Iris pigment epithelial cell (primary cell): ENCODE measurements at regions not wholly inside any gene's neighbourhood (a gene's known extent, or its start where the extent isn't known, plus 50 kb on each side); places are given as distances from the start of the nearest gene placed in this dataset.

Experiments used
- DNase-seq: peaks from one replicate; pipeline ENCODE4 v3.0.0-alpha.2; 2011; ENCODE audit warnings: low read depth

DNA sequence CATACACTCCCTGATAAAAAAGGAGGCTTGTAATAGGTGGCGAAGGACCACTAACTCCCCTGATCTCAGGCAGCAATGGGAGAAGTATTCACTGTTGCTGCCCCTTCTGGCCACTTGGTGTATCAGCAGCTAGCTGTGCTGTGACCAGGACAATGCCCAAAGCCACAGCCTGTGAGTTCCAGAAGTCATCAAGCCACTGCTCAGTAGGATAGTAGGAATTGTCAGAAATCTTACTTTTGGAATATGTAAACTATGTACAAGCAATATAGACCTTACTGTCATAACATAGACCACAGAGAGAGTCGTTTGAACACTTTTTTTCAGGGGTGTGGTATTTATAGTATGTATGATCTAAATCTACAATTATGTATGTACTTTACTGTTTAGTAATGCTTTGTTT, 248.3 kb upstream of the CAMK1G start:
- DNase-seq = peak; percentile 28

DNA sequence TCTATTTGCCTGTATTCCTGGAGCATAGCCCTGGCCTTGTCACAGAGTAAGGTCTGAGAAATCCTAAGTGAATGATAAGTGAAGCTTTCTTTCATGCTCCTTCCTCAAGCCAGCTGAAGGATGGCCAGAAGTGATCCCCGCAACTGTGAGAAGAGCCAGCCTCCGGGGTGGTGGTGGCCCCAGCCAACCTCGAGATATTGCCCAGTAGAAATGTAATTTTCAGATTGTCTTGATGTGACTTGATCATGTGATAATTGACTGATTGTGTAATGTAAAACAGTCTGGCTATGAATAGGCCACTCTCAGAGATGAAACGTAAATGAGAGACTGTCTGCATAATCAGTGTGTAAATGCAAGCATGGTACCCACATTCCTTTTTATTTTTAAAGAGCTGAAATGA, 242.4 kb upstream of the CAMK1G start:
- no peak for DNase-seq

DNA sequence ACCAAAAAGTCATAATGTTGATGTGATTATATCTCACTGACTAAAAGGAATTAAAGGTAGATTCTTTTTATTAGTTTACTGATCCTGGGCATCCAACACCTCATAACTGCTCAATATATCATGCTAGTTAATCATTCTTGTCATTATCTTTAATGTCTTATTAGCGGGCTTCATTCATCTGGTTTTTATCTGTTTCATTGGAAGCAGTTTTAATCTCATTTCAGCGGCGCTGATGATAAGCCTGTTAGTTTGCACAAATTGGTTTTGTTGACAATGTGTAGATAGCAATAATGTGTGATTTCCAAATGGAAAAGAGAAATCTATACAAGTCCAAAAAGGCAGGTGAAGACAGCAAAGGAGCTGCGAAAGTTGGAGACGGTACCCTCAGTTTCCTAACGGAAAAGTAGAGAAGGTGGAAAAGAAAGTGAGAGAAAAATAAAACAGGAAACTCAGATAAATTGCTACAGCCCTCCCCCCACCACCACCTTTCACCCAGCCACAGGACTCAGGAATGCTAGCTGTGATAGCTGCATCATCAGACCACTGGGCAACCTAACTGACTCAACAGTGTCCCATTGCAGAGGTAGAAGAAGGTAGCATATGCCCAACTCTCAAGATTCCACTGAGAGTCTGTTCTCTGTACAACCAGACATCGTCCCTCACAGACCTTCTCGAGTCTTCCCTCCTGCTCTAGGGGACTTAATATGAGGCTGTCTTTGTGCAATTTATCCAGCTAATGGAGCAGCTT, 241.7 kb upstream of the CAMK1G start:
- DNase-seq = no peak

DNA sequence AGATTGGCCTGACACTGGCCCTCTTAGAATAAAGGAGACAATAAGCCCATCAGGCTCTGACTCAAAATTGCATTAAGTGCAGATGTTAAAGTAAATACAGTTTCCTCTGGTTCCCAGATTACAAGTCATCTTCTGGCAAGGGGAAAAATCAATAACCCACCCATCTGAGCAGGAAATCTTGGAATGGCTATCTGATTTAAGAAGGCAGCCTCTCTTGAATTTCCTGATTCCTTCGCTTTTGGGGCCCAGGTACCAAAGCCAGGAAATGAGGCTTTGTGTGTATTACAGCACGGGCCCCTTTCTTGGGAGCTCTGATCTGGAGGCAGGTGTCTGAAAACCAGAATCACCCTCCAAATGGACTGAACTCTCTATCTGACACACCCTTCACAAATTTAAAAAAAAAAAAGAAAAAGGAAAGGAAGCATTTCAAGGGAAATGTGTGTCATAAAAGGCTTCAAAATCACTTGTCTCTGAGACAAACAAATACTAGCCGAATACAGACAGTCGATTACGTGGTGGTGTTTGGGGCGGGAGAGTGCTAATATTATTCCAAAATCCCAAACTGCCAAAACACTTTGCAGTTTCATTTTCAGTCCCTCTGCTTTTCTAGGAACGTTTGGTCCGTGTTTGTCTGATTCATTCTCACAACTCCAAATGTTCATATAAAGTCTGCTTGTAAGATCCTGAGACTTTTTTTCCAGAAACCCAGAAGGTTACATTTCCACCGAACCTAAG, 240.9 kb upstream of the CAMK1G start:
- DNase-seq = no peak

DNA sequence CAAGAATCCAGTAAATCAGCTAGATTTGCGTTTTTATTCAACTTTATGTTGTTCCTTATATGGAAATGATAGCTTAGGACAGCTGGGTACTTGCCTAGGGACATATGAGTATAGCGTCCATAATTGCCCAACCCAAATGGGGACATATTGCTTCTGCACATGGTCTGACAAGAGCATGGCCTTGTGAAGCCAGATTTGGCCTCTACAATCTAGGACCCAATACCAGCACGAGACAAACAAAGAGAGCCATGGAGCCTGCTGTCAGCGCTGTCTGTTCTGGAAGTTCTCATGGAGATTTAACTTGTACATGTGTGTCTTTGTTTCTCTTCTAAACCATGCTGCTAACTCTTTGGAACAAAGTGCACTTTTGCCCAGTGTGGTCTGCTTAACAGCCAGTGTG, 240.0 kb upstream of the CAMK1G start:
- no peak for DNase-seq

DNA sequence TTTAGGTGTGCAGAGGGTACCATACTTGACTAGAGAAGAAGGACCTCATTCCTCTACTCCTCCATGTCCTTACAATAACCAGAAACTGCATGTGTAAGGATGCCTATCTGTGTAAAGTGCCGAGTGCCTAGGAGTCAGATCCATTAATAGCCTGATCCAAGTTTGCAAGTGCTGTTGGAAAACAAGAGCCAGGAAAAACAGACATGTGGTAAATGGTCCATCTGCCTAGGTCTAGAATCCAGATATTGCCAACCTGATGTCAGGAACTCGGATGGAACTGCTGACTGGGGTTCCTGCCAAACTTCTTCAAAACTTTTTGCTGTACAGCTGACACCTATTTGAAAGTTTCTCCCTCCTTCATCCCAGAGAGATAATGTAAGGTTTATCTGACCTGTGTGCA, 239.4 kb upstream of the CAMK1G start:
- DNase-seq = no peak

DNA sequence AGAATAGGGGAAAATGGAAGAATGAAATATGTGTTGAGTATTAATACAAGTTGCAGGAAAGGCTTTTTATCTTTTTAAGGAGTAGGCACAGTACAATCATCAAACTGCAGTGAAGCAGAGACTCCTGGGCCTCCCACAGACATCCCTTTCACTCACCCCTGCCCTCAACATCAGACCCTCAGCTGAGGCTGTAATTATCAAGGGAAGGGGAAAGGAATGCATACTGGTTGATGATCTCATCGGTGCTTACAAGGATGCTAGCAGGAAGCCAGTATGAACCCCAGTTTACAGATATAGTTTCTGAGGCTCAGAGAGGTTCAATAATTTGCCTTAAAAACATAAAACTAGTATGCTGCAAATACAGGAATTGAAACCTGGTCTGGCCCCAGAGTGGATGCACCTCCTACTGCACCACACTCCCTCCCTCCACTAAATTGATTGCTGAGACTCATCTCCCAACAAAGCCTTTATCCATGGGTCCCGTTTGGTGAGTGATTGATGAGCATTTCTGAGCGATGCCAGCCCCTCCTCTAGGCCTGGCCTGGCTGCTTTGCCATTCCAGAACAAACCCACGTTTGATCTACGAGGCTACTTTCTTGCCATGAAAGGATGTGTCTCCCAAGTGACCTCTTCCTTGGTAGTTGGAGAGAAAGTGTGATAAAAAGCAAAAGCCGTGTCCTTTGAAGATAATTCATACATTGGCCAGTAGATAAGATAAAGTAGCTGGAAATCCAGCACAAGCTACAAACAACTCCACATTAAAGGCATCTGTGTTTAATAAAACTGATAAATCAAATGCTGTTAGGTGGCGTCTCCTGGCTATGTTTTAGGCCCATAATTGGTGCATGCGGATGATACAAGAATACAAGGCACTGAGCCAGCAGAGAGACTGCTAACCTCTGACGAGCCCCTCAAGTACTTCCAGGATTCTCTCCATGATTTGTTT, 233.9 kb upstream of the CAMK1G start:
- DNase-seq = peak; percentile 58

DNA sequence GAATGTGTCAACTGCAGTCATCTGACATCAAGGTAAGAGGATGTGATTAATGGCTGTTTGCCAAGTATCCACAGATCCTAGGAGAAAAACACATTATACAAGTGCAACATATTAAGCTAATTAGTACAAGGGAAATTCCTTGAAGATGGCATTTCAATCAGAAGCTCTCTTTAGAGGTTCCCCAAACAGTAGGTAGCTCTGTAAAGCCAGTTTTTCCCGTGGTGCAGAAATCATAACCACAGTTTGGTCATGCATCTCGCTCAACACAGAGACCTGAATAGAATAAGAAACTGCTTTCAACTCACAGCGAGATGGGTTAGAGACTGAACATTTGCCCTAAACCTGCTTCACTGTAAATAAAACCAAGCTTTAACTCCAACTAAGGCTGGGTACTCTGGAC, 230.5 kb upstream of the CAMK1G start:
- no peak for DNase-seq

DNA sequence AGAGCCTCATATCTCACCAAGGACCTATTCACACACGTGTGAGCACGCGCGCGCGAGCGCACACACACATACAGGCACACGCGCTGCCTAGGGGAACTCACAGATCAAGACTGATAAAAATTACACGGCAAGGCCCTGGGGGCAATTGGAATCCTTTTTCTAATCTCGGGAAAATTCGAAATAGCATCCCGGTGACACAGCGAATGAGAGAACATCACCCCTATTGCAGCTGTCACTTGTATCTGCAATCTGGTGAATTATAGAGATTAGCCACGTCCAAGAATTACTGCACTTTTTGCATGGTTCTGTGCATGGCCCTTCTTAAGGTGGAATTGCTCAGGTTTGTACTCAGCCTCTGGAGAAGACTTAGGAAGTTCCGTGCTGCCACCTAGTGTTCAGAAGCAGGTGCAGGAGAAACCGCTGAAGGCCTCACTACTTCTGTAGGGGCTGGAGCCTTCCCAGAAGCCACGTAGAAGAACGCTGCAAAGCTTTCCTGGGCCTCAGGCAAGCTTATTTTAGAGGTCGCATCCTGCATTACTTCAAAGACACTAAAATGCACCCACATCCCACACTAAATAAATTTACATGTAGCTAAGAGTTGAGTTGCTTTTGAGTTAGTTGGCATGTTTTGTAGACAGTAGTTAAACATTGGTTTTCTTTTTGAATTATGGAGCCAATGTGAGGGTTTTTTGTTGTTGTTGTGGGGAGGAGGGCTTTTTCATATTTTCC, 229.2 kb upstream of the CAMK1G start:
- DNase-seq = peak; percentile 94

DNA sequence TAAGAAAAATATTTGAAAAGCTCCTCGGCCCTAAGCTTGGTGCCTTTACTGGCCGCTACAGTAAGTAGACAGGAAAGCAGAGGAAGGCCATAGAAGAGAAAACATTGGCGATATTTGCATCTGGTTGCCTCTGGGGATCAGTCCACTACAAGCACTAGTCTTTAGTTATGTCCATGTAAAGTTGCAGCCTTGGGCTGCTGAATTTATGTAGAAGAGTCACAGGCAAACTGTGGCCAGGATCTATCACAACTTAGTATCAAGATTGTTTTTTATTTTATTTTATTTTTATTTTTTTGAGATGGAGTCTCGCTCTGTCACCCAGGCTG, 228.7 kb upstream of the CAMK1G start:
- DNase-seq = no peak

DNA sequence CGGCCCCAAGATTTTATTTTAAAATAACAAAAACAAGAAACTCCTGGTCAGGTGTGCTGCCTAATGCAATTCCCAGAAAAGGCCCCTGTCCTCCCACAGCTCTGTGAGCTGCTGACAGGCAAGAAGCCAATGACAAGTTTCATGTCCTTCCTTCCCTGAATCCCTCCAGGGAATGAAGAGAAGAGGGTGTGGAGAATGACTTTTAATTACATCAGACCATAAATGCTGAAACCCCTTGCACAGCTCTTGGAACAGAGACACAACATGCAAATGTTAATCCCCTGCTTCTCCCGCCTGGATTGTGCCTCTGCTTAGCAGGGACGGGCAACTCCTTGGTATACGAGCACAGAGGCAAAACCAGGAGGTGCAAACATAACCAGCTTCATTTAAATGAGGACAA, 228.1 kb upstream of the CAMK1G start:
- no peak for DNase-seq

DNA sequence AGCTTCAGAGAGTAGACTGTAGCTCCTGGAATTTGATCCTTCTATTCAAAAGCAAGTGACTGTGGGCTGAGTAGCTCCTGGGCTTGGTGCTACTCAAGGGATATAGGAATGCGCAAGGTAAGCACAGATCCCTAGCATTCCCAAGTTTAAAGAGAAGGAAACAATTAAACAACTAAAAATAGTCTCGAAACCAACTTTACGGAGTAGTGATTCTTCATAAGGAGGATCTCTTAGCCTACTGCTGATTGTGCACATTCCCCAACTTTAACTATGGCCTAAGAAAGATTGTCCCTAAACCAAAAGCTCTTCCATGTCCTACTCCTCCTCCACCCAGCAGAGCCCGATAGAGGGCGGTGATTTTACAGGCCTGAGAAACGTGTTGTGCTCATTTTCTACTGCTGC, 226.5 kb upstream of the CAMK1G start:
- no peak for DNase-seq

DNA sequence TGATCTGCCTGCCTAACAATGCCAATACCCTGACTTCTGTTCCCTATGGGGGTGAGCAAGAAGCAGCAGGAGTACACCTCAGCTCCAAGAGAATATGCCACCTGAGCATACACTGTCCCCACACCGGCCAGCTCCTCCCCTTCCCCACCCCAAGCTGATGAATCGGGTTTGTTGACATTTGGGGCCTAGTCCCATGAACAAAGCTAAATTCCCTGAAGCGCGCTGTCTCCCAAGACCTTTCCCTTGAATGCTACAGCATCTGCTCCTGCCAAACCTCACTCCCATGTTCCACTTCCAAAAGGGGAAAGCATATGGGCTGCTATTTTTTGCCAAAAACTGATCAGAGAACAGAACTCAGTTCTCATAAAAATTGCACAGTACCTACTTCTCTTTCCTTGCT, 220.4 kb upstream of the CAMK1G start:
- DNase-seq = no peak

DNA sequence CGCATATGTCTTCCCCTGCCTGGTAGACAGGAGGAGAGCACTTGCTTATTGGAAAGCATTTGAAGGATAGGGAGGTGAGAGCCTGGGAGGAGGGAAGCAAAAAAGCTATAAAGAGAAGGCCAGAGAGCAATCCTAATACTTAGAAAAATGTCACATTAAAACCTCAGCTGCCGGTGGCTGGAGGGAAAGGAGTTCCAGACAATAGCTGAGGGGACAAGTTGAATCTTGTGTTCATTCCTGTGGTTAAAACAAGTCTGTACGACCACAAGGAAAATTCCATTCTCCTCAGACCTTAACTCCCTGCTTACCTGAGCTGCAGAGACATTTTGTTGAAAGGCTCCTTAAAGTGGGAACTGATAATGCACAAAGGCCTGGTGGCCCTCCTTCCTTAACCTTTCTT, 218.8 kb upstream of the CAMK1G start:
- DNase-seq = no peak

DNA sequence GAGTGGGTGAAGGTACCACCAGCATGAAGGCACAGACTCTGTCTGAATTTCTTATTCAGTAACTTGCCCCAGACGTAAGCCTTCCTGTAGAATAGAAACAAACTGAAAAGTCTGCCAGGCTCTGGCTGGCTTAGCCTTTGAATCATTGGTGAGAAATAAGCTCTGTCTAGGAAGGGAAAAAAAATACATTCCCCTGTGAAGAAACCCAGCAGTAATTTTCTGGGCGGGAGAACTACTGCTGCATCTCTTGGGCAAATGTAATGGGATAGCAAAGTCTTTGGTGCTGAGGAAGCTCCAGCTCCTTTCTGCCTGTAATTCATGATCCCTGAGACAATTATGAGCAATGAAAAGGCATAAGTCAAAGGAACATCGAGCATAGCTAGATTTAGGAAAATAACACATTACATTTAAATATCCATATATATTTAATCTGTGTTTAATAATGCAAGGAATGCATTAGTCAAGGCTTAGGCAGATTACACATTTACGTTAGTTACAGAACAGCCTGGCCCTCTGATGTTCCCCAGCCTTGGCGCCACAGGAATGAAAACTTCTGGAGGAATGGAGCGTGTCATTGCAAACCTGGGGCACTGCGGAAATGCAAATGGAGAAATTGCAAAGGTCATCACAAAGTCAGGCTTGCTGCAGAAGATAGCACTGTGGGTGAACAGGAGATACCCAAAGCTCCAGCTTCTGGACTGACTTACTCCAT, 216.3 kb upstream of the CAMK1G start:
- peak; percentile 87 for DNase-seq

DNA sequence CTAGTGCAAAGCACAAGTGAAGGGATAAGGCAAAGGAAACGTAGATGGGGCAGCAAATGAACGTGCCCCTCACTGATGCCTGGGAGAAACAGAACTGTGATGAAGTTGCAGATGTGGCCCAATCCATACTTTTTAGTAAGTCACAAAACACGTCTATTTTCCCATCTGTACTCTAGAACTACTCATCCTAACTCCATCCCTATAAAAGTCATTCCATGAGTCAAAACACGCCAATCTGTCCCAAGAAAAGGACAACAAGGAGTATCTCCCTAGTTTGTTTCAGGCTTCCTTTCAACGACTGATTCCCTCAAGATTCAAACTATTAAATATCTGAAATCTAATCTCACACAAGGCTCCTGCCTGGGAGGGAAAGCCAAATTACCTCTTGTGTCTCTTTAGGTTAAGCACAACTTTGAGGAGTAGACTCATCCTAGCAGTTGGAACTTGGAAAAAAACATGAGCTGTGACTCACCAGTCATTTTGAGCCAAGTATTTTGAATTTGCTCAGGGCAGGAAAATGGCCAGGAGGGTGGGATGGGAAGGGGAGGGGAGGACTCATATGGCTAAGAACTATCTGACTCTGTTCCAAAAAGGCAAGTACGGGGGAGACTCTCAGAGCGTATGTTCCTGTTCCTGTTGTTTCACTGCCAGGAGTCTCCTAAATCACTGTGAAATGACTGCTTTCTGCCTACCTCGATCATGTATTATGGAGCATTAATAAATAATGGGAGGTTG, 214.5 kb upstream of the CAMK1G start:
- peak; percentile 93 for DNase-seq

DNA sequence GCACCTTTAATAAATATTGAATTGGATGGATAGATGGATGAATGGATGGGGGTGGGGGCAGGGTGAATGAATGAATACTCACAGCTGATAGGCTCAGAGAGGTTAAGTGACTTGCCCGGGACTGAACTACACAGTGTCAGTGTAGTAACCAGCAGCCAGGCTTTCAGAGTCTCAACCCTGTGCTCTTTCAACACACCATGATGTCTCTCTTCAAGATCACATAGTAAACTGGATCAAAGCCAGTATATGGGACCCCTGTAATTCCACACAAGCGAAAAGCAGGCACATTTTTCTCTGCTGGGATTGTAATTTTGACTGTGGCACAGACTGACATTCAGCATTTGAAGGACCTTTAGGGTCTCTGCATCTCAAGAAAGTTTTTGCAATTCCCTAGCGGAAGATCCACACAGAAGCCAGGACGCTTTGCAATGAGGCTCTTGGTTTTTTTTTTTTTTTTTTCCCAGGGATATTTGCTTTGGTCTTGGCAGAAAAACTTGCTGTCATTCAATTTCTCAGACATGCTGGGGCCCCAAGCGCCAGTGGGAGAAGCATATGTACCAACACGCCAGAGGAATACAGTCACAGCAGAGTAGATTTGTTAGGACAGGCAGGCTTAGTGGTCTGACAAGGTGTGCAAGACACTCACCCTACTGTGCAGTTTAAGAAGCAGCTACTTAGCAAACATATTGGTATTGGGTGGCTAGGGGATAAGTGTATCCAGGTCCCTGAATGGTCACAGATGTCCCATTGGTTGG, 213.1 kb upstream of the CAMK1G start:
- DNase-seq = no peak

DNA sequence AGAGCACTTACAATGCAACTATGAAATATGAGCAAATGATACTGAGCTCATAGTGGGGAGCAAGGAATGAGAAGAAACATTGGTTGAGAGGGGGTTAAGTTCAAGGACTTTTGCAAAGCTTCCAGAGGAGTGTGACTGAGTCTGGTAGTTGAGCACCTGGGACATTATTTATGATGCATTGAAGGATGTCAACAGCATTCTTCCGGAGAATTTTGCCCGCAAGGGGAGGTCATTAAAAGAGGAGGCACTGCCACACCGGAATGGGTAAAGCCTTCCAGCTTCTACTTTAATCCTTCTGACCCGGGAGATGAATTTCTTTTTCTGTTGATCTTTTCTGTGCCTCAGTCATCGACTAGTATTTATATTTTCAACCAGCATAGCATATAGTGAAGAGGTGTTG, 208.4 kb upstream of the CAMK1G start:
- no peak for DNase-seq

DNA sequence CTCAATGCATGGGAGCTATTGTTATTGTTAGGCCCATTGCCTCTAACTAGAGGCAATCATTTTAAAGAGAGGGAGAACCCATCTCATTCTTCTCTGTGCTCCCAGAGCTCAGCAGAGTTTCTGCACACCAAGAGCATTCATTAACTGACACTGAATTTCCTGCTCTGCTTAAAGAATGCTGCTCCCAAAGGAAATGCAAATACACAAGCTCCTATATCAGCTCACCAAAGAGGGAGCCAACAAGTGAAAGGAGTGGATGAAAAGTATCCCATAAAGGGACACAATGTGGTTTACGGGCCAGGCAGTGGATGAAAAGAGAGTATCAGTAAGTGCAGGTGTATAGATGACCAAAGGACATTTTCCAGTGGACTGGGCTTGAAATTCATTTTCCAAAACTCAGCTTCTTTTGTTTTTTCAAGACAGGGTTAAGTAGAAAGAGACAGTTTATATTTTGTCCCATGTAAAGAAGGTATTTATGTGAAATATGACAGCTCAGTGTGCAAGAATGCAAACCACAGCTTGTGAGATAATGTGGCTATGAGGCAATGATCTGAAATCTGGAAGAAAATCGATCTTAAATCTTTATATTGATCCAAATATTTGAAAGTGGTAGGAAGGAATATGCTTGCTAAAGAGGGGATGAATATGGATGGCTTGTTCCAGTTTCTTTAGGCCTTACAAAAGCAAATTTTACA, 207.7 kb upstream of the CAMK1G start:
- DNase-seq = peak; percentile 74
